GM19240 (cell line): ENCODE measurements at regions not wholly inside any gene's neighbourhood (a gene's known extent, or its start where the extent isn't known, plus 50 kb on each side); places are given as distances from the start of the nearest gene placed in this dataset.

Source experiments
- DNase-seq: peaks from one replicate; pipeline ENCODE4 v3.0.0; 2011; ENCODE audit warnings: low spot score; ENCODE audit not compliant: insufficient read length

- no peak for DNase-seq
Measured at GRCh38 chr1:187417520-187417919, 588.8 kb downstream of the PLA2G4A start.

- no peak for DNase-seq
Measured at GRCh38 chr1:187433598-187433997, 604.8 kb downstream of the PLA2G4A start.

- no peak for DNase-seq
Measured at GRCh38 chr1:187442603-187443002, 613.9 kb downstream of the PLA2G4A start.

DNA sequence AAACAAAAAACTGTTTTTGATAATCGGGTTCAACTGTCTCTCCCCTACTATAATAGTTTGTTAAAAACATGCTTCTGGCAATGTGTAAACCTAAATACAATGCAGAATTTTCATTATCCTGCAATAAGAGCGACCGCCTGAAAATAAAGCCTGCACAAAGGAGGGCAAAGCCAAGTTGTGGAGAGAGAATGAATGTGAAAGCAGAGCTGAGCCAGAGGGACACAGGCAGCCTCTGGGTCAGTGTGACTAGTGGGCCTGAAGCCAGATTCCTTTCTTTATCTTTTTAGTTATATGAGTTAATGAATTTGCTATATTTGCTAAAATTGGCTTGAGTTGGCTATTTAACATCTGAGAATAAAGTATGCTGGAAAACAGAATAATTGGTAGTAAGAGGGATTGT, 615.2 kb downstream of the PLA2G4A start:
- no peak for DNase-seq

DNA sequence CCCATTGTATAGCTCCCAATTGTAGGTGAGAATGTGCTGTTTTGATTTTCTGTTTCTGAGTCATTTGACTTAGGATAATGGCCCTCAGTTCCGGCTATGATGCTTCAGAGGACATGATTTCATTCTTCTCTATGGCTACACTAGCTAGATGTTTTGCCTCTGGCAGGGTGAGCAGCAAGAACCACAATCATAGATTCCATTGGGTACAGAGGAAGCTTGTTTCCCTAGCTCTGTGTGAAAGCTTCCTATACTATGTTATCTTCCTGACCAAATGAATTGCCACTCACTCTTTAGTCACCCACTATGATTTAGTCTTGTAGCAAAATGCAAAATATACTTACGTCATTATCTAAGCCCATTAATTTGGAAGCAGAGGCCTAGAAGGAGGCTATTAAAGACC, 616.3 kb downstream of the PLA2G4A start:
- no peak for DNase-seq

DNA sequence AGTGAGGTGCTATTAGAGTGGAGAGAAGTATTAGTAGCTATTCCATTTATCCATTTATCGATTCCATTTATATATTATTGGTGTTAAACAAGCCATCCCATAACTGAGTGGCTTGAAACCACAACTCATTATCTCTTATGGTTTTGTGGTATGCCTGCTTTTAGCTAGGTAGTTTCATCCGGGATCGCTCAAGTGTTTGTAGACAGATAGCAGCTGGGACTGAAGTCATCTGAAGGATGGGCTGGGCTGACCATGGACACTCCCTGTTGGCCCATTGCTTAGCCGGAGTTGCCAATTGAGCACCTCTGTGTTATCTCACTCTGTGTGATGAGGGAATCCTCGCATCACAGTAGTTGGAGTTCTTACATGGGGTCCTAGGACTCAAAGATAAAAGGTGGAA, 622.5 kb downstream of the PLA2G4A start:
- no peak for DNase-seq

- DNase-seq = no peak
Measured at GRCh38 chr1:187454010-187454409, 625.3 kb downstream of the PLA2G4A start.

DNA sequence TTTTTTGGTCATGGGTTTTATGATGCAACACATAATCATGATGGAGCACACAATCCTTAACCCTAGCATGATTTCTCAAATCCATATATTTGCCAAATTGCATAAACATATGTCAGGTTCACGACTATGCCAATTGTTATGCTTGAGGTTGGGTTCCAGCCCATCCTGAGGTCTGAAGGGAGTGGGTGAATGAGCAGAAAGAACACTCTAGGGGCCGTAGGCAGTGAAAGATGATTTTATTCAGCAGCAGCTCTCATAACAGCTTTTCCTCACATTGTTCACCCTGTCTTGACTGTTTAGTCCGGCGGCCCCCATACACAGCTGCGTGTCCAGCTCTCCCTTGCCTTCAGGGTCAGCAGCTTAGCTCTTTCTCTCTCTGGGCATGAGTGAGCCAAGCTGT, 627.7 kb downstream of the PLA2G4A start:
- no peak for DNase-seq

GRCh38 chr1:187460093-187460492, 631.3 kb downstream of the PLA2G4A start:
- DNase-seq = no peak

DNA sequence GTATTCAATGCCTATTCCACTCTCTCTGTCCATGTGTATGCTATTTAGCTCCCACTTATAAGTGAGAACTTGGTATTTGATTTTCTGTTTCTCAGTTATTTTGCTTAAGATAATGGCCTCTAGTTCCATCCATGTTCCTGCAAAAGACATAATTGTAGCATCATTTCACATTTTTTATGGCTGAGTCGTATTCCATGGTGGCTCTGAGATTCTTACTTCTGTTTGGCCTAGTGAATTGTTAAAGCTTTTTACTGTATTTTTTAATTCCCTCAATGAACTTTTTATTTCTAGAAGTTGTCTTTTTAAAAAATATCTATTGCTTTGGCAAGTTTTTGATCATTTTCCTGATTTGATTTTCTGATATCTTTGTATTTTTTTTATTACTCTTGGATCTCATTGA, 635.6 kb downstream of the PLA2G4A start:
- DNase-seq = no peak

DNA sequence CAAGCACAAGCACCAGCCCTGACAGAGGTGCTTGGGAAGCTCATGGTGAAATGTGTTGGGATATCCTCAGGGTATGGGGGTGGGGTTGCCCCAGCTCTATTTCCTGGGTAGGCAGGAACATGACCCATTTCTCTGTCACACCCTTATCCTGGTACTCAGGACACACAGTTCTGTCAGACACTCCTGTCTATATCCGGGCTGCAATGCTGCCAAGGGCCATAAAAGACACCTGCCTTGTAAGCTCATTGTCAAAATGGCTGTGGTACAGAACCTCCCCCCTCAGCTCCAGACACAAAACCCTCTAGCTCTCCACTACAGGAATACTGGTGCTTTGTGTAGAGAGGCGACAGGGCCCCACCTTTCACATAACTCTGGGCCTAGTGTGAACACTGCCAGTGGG, 636.7 kb downstream of the PLA2G4A start:
- no peak for DNase-seq

DNA sequence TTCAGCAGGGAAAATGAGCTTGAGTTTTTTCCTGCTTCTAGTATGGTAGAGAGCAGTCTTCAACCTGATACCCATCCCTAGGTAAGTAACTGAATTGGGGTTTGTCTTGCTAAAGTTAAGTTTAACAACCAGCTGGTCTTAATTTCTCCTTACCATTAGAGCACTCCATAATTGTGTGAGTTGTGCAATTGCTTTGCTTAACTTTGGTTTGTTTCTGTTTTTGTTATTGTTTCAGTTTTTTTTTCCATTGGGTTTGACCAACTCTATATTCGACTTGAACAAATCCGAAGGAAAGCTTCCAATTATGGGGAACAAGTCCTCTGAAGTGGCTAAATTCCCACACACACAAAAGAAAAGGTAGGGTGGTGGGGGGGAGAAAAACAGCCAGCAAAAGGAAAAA, 641.1 kb downstream of the PLA2G4A start:
- DNase-seq = no peak

- DNase-seq = no peak
Measured at GRCh38 chr1:187471555-187471954, 642.8 kb downstream of the PLA2G4A start.

DNA sequence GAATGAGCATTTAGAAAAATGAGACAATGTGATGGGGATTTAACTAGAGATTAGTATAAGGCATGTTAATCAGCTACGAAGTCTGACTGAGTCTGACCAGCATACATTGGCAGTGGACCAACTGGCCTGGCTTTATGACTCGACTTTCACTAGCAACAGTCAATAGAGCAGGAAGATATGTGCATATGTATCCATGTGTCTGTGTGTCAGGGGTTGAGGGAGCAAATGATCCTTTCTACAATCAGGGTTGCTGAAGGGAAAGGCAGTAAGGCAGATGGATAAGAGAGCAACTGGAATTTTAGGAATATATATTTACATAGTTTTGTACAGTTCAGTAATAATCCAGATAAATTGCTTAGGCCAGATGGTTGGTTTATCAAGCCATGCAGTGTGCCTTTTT, 645.6 kb downstream of the PLA2G4A start:
- no peak for DNase-seq

- no peak for DNase-seq
Measured at GRCh38 chr1:187476671-187477070, 647.9 kb downstream of the PLA2G4A start.

DNA sequence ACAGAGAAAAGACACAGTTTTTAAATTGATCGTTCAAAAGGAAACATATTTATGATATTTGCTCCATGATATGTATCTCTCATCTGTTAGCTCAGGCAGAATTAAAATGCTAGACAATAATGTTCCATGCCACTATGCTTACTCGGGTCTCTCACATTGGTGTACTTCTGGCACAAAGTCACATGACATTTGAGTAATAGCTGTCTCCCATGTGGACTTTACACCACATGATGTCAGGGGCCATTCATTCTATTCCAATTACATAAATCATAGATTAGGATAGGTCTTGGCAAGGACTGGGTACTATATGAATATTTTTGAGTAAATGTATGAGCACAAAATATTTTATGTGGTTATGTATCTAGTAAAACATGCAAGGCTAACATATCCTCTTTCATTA, 648.4 kb downstream of the PLA2G4A start:
- no peak for DNase-seq

DNA sequence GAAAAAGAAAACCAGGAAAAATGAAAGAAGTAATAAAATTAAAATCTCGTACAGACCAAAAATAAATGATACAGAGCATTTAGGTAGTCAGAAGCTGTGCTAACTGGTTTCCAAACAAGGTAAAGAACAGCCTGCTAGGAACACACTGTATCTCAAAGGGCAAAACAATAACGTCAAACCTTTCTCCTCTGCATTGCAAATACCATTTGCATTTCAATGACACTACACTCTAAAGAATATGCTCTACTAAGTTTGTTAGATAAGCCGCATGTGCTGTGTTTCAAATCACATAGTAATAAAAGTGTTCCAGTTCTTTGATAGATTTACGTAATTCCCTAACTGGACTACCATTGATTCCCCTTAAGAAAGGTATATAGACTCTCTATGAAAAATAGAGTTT, 648.8 kb downstream of the PLA2G4A start:
- DNase-seq = no peak

DNA sequence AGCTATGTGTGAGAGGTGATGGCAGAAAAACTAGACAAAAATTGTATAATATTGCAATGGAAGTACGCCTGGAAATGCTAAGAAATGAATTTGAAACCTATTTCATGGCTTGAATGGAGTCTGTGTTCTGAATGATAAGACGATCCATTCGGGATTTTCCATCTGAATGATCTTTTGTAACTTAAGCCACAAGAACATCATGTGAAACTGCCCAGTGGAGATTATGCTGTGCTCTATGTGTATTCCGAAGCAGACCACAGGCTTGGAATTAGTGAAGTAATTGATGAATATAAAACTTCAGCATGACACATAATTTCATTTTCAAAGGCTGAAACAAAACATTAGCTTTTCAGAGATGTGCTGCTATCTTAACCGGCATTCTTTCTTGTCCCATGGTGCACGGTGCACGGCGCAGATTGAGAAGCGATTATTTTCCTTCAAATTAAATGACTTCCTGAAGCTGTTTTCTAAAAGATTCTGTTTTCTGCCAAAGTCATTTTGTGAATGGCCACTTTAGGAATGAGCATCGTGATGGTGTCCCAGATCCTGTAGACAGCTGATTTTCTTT, 652.9 kb downstream of the PLA2G4A start:
- no peak for DNase-seq

DNA sequence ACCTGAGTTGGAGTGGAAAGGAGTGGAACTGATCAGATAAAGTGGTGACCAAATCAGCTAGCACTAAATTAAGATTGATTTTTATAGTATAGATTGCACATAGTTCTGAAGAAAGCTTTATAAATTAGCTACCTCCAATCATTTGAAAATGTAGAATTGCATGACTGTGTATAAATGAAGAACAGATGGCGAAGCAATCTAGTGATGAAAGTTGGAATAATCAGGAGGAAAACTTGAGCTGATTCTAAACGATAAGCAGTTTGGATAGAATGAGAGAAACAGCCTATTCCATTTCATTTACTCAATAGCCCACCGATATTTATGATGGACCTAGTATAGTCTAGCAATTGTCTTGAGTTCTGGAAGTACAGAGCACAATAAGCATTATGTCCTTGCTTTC, 661.5 kb downstream of the PLA2G4A start:
- DNase-seq = no peak

GRCh38 chr1:187491082-187491720, 662.5 kb downstream of the PLA2G4A start:
- no peak for DNase-seq

GRCh38 chr1:187498028-187498427, 669.3 kb downstream of the PLA2G4A start:
- no peak for DNase-seq

- no peak for DNase-seq
Measured at GRCh38 chr1:187504779-187505178, 676.0 kb downstream of the PLA2G4A start.

DNA sequence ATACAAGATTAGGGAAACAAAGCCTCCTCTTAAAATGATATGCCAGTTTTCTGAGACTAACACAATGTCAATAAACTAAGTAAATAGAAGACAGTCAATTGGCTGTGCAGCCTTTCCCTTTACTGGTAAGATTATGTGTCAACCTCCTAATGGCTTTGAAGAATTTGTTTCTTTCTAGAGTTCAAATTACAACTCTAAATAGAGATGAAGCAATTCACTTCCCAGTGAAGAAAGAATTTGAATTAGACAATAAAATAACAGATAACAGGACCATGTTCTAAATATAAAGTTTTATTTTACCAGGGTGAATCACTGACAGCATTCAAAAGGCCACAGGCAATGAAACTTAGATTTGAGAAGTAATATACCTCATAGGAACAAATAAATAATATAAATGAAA, 680.3 kb downstream of the PLA2G4A start:
- DNase-seq = no peak

DNA sequence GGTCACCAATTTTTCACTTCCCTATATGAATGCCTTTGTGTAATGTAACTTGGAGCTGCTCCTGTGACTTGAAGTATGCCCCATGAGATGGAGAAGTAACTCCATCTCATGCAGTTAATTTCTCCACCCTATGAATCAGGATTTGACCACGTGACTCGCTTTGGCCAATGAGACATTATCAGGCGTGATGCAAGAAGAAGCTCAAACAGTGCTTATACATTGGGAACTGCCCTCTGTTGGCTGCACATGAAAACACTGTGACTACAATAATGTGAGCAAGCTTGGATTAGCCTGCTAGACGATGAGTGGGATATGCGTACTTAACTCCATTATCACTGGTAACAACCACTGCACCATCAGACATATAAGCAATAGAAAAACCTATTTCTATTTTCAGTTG, 684.4 kb downstream of the PLA2G4A start:
- no peak for DNase-seq
